K562 (cell line): ENCODE measurements at regions not wholly inside any gene's neighbourhood (a gene's known extent, or its start where the extent isn't known, plus 50 kb on each side); places are given as distances from the start of the nearest gene placed in this dataset.

Source experiments
- HMBOX1 ChIP-seq: sonication (generic); IDR thresholded peaks from 2 replicates; pipeline ENCODE4 v1.6.1; 2016
- KLF16 ChIP-seq: IDR thresholded peaks from 2 replicates; pipeline ENCODE4 v1.6.1; 2016; ENCODE audit warnings: antibody characterized with exemption
- MTA2 ChIP-seq: fragments of 450-650 bp; IDR thresholded peaks from 2 replicates; pipeline ENCODE4 v1.6.1; 2016; ENCODE audit warnings: low read depth
- NCOA2 ChIP-seq, 2 experiments: fragments of 450-650 bp; IDR thresholded peaks; 2 replicates each; pipeline ENCODE4 v1.6.1; 2018; ENCODE audit warnings: mild to moderate bottlenecking in 2 of 2, moderate library complexity in 1 of 2; ENCODE audit not compliant: partially characterized antibody in 2 of 2
- NCOR1 ChIP-seq: fragments of 450-650 bp; IDR thresholded peaks from 2 replicates; pipeline ENCODE4 v1.6.1; 2016; ENCODE audit warnings: mild to moderate bottlenecking, moderate library complexity
- NFIC ChIP-seq: fragments of 450-650 bp; IDR thresholded peaks from 2 replicates; pipeline ENCODE4 v1.6.1; 2017; ENCODE audit warnings: mild to moderate bottlenecking, inconsistent platforms
- NR2C1 ChIP-seq, 2 experiments: fragments of 450-650 bp; IDR thresholded peaks; 2 replicates each; pipeline ENCODE4 v1.6.1; 2017; ENCODE audit warnings: mild to moderate bottlenecking in 2 of 2, antibody characterized with exemption in 1 of 2, inconsistent platforms in 1 of 2, missing compliant biosample characterization in 1 of 2, missing genetic modification characterization in 1 of 2
- NR2C2 ChIP-seq, 2 experiments: fragments of 200-800 bp in 1 of 2; sonication (Bioruptor generic) in 1 of 2; sonication (generic) in 1 of 2; formaldehyde crosslinking in 1 of 2; IDR thresholded peaks; 2 replicates each; pipeline versions ENCODE4 v1.6.1 to v1.8.0; 2016 to 2022; ENCODE audit warnings: mild to moderate bottlenecking in 1 of 2, missing compliant biosample characterization in 1 of 2, missing genetic modification characterization in 1 of 2, missing genetic modification reagents in 1 of 2
- PHB2 ChIP-seq: fragments of 450-650 bp; IDR thresholded peaks from 2 replicates; pipeline ENCODE4 v1.6.1; 2017; ENCODE audit warnings: low read depth
- SOX6 ChIP-seq: fragments of 450-650 bp; IDR thresholded peaks from 2 replicates; pipeline ENCODE4 v1.6.1; 2014; ENCODE audit warnings: mild to moderate bottlenecking
- TAF9B ChIP-seq: fragments of 450-650 bp; IDR thresholded peaks from 2 replicates; pipeline ENCODE4 v1.6.1; 2018; ENCODE audit warnings: mild to moderate bottlenecking; ENCODE audit not compliant: partially characterized antibody
- TARDBP ChIP-seq: fragments of 450-650 bp; IDR thresholded peaks from 2 replicates; pipeline ENCODE4 v1.6.1; 2016
- TSC22D4 ChIP-seq: fragments of 450-650 bp; IDR thresholded peaks from 2 replicates; pipeline ENCODE4 v1.6.1; 2016; ENCODE audit warnings: missing genetic modification characterization, missing biosample characterization, control low read depth
- TF ChIP-seq, protein P1 (sequence below): sonication (generic); formaldehyde crosslinking; IDR thresholded peaks from 2 replicates; pipeline ENCODE4 v1.8.0; 2022; ENCODE audit warnings: mild to moderate bottlenecking, missing genetic modification reagents, borderline replicate concordance
- TF ChIP-seq, protein P2 (sequence below), 2 experiments: fragments of 450-650 bp; IDR thresholded peaks; 2 replicates each; pipeline ENCODE4 v1.6.1; 2016; ENCODE audit warnings: mild to moderate bottlenecking in 2 of 2, borderline replicate concordance in 1 of 2, low read depth in 1 of 2, moderate library complexity in 1 of 2
- TF ChIP-seq, protein P3 (sequence below): fragments of 450-650 bp; IDR thresholded peaks from 2 replicates; pipeline ENCODE4 v1.6.1; 2014; ENCODE audit warnings: low read depth, mild to moderate bottlenecking, moderate library complexity, borderline replicate concordance

GRCh38 chr2:88250404-88250803 is 80.3 kb downstream of the THNSL2 start (continued):
- TF ChIP-seq, protein P1, sequence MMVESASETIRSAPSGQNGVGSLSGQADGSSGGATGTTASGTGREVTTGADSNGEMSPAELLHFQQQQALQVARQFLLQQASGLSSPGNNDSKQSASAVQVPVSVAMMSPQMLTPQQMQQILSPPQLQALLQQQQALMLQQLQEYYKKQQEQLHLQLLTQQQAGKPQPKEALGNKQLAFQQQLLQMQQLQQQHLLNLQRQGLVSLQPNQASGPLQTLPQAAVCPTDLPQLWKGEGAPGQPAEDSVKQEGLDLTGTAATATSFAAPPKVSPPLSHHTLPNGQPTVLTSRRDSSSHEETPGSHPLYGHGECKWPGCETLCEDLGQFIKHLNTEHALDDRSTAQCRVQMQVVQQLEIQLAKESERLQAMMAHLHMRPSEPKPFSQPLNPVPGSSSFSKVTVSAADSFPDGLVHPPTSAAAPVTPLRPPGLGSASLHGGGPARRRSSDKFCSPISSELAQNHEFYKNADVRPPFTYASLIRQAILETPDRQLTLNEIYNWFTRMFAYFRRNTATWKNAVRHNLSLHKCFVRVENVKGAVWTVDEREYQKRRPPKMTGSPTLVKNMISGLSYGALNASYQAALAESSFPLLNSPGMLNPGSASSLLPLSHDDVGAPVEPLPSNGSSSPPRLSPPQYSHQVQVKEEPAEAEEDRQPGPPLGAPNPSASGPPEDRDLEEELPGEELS (CRISPR knock-in tag) = no peak
- TF ChIP-seq TAF9B (peak; percentile 26), TARDBP (0 out of 2 replicates have a peak, but pooled peaks have one; percentile 31), MTA2 (peak; percentile 96), NR2C1 (IDR thresholded peaks at IDR 0.05) (no peak), NR2C1 (tag; IDR thresholded peaks at IDR 0.05) (0 out of 2 replicates have a peak, but pooled peaks have one; percentile 40), KLF16 (peak; percentile 88), NFIC (peak; percentile 88), NCOA2 (IDR thresholded peaks at IDR 0.05; ENCODE audit: partially characterized antibody in 2 of 2) (peak in 1 of 2 experiments; percentile 15), PHB2 (peak; percentile 87), NR2C2 (CRISPR knock-in tag; IDR thresholded peaks at IDR 0.05) (no peak), NR2C2 (tag; IDR thresholded peaks at IDR 0.05) (0 out of 2 replicates have a peak, but pooled peaks have one; percentile 44), SOX6 (peak; percentile 96), NCOR1 (peak; percentile 93), HMBOX1 (peak; percentile 77; the same call in 1 of the 2 replicates), TSC22D4 (no peak)
- TF ChIP-seq, protein P2, sequence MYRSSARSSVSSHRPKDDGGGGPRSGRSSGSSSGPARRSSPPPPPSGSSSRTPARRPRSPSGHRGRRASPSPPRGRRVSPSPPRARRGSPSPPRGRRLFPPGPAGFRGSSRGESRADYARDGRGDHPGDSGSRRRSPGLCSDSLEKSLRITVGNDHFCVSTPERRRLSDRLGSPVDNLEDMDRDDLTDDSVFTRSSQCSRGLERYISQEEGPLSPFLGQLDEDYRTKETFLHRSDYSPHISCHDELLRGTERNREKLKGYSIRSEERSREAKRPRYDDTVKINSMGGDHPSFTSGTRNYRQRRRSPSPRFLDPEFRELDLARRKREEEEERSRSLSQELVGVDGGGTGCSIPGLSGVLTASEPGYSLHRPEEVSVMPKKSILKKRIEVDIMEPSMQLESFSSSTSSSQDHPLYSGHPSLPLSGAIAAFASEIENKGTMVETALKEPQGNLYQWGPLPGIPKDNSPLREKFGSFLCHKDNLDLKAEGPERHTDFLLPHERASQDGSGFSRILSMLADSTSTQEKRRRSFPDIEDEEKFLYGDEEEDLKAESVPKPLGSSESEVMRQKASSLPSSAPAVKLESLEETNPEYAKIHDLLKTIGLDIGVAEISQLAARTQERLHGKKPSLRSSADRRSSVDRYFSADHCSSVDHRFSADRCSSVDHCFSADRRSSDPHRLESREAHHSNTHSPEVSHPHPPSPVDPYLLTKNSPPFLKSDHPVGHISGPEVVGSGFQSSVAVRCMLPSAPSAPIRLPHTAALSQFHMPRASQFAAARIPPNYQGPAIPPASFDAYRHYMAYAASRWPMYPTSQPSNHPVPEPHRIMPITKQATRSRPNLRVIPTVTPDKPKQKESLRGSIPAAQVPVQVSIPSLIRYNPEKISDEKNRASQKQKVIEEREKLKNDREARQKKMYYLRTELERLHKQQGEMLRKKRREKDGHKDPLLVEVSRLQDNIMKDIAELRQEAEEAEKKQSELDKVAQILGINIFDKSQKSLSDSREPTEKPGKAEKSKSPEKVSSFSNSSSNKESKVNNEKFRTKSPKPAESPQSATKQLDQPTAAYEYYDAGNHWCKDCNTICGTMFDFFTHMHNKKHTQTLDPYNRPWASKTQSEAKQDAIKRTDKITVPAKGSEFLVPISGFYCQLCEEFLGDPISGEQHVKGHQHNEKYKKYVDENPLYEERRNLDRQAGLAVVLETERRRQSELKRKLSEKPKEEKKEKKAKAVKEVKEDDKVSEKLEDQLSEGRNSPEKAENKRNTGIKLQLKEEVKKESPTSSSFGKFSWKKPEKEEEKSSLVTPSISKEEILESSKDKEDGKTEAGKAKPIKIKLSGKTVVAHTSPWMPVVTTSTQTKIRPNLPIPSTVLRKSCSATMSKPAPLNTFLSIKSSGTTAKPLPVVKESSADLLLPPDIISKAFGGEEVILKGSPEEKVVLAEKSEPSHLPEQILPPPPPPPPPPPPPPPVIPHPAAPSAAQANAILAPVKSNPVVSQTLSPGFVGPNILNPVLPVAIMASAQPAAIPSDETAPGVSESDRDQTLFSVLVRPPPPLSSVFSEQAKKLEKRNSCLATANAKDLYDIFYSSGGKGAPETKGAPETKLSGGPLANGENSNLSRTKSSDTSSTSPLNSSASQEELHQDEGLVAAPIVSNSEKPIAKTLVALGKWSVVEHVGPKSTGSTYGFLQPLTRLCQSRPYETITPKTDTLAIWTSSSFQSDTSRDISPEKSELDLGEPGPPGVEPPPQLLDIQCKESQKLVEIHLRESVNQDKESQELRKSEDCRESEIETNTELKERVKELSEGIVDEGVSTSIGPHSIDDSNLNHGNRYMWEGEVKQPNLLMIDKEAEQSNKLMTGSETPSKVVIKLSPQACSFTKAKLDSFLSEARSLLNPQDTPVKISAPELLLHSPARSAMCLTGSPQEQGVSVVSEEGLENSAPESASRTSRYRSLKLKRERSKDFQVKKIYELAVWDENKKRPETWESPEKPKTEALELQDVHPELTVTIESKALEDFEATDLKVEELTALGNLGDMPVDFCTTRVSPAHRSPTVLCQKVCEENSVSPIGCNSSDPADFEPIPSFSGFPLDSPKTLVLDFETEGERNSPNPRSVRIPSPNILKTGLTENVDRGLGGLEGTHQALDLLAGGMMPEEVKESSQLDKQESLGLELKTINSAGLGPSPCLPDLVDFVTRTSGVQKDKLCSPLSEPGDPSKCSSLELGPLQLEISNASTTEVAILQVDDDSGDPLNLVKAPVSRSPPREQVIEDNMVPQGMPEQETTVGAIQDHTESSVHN (IDR thresholded peaks at IDR 0.05; ENCODE audit: borderline replicate concordance in 1 of 2, low read depth in 1 of 2) = peak in 1 of 2 experiments; percentile 64; a peak in 1 of 4 replicates
- TF ChIP-seq, protein P3, sequence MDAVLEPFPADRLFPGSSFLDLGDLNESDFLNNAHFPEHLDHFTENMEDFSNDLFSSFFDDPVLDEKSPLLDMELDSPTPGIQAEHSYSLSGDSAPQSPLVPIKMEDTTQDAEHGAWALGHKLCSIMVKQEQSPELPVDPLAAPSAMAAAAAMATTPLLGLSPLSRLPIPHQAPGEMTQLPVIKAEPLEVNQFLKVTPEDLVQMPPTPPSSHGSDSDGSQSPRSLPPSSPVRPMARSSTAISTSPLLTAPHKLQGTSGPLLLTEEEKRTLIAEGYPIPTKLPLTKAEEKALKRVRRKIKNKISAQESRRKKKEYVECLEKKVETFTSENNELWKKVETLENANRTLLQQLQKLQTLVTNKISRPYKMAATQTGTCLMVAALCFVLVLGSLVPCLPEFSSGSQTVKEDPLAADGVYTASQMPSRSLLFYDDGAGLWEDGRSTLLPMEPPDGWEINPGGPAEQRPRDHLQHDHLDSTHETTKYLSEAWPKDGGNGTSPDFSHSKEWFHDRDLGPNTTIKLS = peak; percentile 52; the same call in 1 of the 2 replicates
